Endothelial cell of umbilical vein (primary cell): ENCODE measurements at regions not wholly inside any gene's neighbourhood (a gene's known extent, or its start where the extent isn't known, plus 50 kb on each side); places are given as distances from the start of the nearest gene placed in this dataset.
"Not testable (repeated sequence)": the region's sequence is repeated elsewhere in the genome, so short reads cannot be mapped to it uniquely, and the experiment has no call there.

ENCODE experiments used
- BruUV-seq: library from RNA; stranded (reverse); fragments of 400-500 nt; replicated peaks from 2 replicates; lab custom pipeline; 2021; lab: Mats Ljungman, UMichigan
- CTCF ChIA-PET: fragments of 300-600, 350-600 bp; sonication (Branson Sonifier 250); formaldehyde crosslinking; loops from one replicate; lab custom pipeline; 2021; ENCODE audit warnings: antibody characterized with exemption, inconsistent platforms; lab: Charles Lee
- POLR2A ChIA-PET: fragments of 300-600, 350-600 bp; sonication (Branson Sonifier 250); formaldehyde crosslinking; loops from one replicate; lab custom pipeline; 2021; ENCODE audit warnings: antibody characterized with exemption, inconsistent platforms; lab: Charles Lee
- DNase-seq: peaks from one replicate; pipeline ENCODE4 v3.0.0-alpha.2; 2011; ENCODE audit warnings: low read depth, low spot score
- FAIRE-seq: peaks from 2 replicates; lab custom pipeline; 2011; peaks lifted over from hg19 to GRCh38; lab: Jason Lieb, UNC
- H2AFZ ChIP-seq: 2 replicates; pipeline ENCODE4 v1.6.0; 2012; ENCODE audit warnings: low read depth, low read length, control low read depth, inconsistent platforms
- H3K27ac ChIP-seq: 2 replicates; pipeline ENCODE4 v1.5.1; 2011; ENCODE audit warnings: low read depth, mild to moderate bottlenecking, control low read depth, low read length, moderate library complexity; ENCODE audit not compliant: insufficient read depth
- H3K27me3 ChIP-seq, 2 experiments: 2 replicates each; pipeline versions ENCODE4 v1.6.0 to v1.6.1; 2011; ENCODE audit warnings: low read length in 2 of 2, mixed read lengths in 1 of 2; ENCODE audit not compliant: control insufficient read depth in 2 of 2, insufficient read depth in 2 of 2
- H3K36me3 ChIP-seq, 2 experiments: 2 replicates in 1 of 2; 3 replicates in 1 of 2; pipeline ENCODE4 v1.5.1; 2011; ENCODE audit warnings: low read length in 2 of 2, mild to moderate bottlenecking in 1 of 2, moderate library complexity in 1 of 2; ENCODE audit not compliant: control insufficient read depth in 2 of 2, insufficient read depth in 2 of 2; ENCODE audit errors: extremely low read depth in 1 of 2
- H3K4me1 ChIP-seq: 3 replicates; pipeline ENCODE4 v1.5.1; 2011; ENCODE audit warnings: mild to moderate bottlenecking, low read length; ENCODE audit not compliant: control insufficient read depth, insufficient read depth; ENCODE audit errors: extremely low read depth
- H3K4me2 ChIP-seq: 2 replicates; pipeline ENCODE4 v1.6.1; 2011; ENCODE audit warnings: low read length, control low read depth, mixed read lengths; ENCODE audit not compliant: insufficient read depth
- H3K4me3 ChIP-seq, 3 experiments: fragments of 200-600 bp in 1 of 3; sonication (generic), shearing (Covaris generic) in 1 of 3; replicated peaks in 1 of 3; 2 replicates each; pipeline ENCODE4 v1.5.1; 2011 to 2016; ENCODE audit warnings: control low read depth in 3 of 3, low read length in 3 of 3, mild to moderate bottlenecking in 2 of 3, inconsistent platforms in 1 of 3, low read depth in 1 of 3, moderate library complexity in 1 of 3; ENCODE audit not compliant: insufficient read depth in 1 of 3
- H3K79me2 ChIP-seq: 2 replicates; pipeline ENCODE4 v1.6.0; 2012; ENCODE audit warnings: low read length, inconsistent platforms; ENCODE audit not compliant: control insufficient read depth, insufficient read depth
- H3K9ac ChIP-seq: replicated peaks from 2 replicates; pipeline ENCODE3; 2011; ENCODE audit warnings: low read length, control low read depth; ENCODE audit not compliant: insufficient read depth; ENCODE audit errors: extremely low read depth
- H3K9me1 ChIP-seq: replicated peaks from 3 replicates; pipeline ENCODE4 v1.6.0; 2011; ENCODE audit warnings: mild to moderate bottlenecking, low read length; ENCODE audit not compliant: control insufficient read depth, insufficient read depth; ENCODE audit errors: extremely low read depth
- H3K9me3 ChIP-seq: replicated peaks from 2 replicates; pipeline ENCODE4 v1.5.1; 2012; ENCODE audit warnings: low read length, inconsistent platforms; ENCODE audit not compliant: control insufficient read depth, insufficient read depth
- H4K20me1 ChIP-seq: replicated peaks from 2 replicates; pipeline ENCODE3; 2011; ENCODE audit warnings: mild to moderate bottlenecking, low read length; ENCODE audit not compliant: control insufficient read depth, insufficient read depth; ENCODE audit errors: extremely low read depth
- EZH2 ChIP-seq: IDR thresholded peaks from 2 replicates; pipeline ENCODE4 v1.6.1; 2012; ENCODE audit warnings: borderline replicate concordance, low read depth, mild to moderate bottlenecking, moderate library complexity, low read length, inconsistent platforms; ENCODE audit not compliant: severe bottlenecking
- POLR2A ChIP-seq: IDR thresholded peaks from 2 replicates; pipeline ENCODE4 v1.6.1; 2012; ENCODE audit warnings: low read depth, mild to moderate bottlenecking, control low read depth, low read length
- dilution Hi-C: fragments of 300-500 bp; cut with MboI; formaldehyde crosslinking; loops from one replicate; pipeline ENCODE4 v1.15.0; 2019; ENCODE audit warnings: low sequenced_read_pairs; ENCODE audit not compliant: extremely low pct_ligation_motif_present
- intact Hi-C: fragments of 100-400 bp; cut with micrococcal nuclease; formaldehyde crosslinking; loops from one replicate; pipeline ENCODE4 v1.10.0; 2022
- TF ChIP-seq, protein P1 (sequence below): IDR thresholded peaks from 2 replicates; pipeline ENCODE4 v1.6.1; 2011; ENCODE audit not compliant: insufficient read depth, insufficient read length

DNA sequence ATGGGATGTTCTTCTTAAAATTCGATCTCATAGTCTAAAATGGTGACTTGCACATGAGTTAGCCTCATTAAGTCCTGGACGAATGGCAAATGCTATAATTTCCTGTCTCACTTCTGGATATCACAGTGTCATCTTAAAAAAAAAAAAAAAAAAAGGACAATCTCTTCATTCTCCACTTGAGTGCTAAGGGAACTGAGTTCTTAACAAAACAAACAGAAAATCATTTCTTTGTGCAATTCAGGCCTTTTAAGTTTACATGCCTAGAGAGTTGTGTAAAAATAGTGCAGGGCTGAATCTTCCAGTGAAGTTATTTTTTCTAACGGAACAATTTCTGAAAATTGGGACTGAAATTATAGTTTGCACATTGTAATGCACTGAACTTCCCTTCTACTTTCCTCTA lies 122.8 kb upstream of the FAT1 start:
- TF ChIP-seq POLR2A = no peak
- TF ChIP-seq EZH2 = no peak
- TF ChIP-seq, protein P1, sequence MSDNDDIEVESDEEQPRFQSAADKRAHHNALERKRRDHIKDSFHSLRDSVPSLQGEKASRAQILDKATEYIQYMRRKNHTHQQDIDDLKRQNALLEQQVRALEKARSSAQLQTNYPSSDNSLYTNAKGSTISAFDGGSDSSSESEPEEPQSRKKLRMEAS = no peak
- no peak overlapping the region for H3K4me3 ChIP-seq
- no peak overlapping the region for H3K4me2 ChIP-seq
- no peaks in the 10 kb centered on the region for H3K27me3 ChIP-seq
- DNase-seq (no peak), FAIRE-seq (no peak)
- no peak overlapping the region for H3K9ac ChIP-seq
- POLR2A ChIA-PET = no interaction called here
- no peaks in the 10 kb centered on the region for H3K9me3 ChIP-seq
- no peaks in the 10 kb centered on the region for H4K20me1 ChIP-seq
- dilution Hi-C loops = no loop called here
- no peak overlapping the region for H3K27ac ChIP-seq
- no peaks in the 10 kb centered on the region for H3K79me2 ChIP-seq
- intact Hi-C loops = no loop called here
- H2AFZ ChIP-seq = no peak overlapping the region
- BruUV-seq = no TSS peak
- no peaks in the 10 kb centered on the region for H3K36me3 ChIP-seq
- H3K9me1 ChIP-seq = no peaks in the 10 kb centered on the region
- H3K4me1 ChIP-seq = peaks cover 31% of the 10 kb centered on the region
- CTCF ChIA-PET = interaction anchor here (1.9 kb wide), 1 partner anchor 17 kb away, joined by 8 read pairs; no protein-coding TSS in a partner anchor

- H3K4me3 ChIP-seq, H3K9me3 ChIP-seq, dilution Hi-C loops, H3K9me1 ChIP-seq, H3K9ac ChIP-seq, DNase-seq, intact Hi-C loops, H4K20me1 ChIP-seq, POLR2A ChIA-PET, H3K27me3 ChIP-seq, H2AFZ ChIP-seq, CTCF ChIA-PET, H3K36me3 ChIP-seq, BruUV-seq, H3K4me2 ChIP-seq, H3K27ac ChIP-seq, FAIRE-seq, H3K79me2 ChIP-seq: not testable (repeated sequence)
- peaks cover 31% of the 10 kb centered on the region for H3K4me1 ChIP-seq
Measured at GRCh38 chr4:186847429-186848131, 123.9 kb upstream of the FAT1 start.
